Esophagus squamous epithelium (tissue), 4 donors: ENCODE measurements at regions not wholly inside any gene's neighbourhood (a gene's known extent, or its start where the extent isn't known, plus 50 kb on each side); places are given as distances from the start of the nearest gene placed in this dataset.

Experiments used
- POLR2A ChIP-seq, 4 donors: fragments of 450-650 bp; IDR thresholded peaks; one replicate each; pipeline ENCODE4 v1.6.1; 2017; ENCODE audit warnings: antibody characterized with exemption in 4 of 4, mild to moderate bottlenecking in 4 of 4, moderate library complexity in 3 of 4
- TF ChIP-seq, protein P1 (sequence below), 6 experiments: fragments of 450-650 bp in 4 of 6; fragments of 200-600 bp in 2 of 6; sonication (generic) in 2 of 6; IDR thresholded peaks; one replicate each; pipeline ENCODE4 v1.5.1; 2016 to 2019; ENCODE audit warnings: antibody characterized with exemption in 6 of 6, mild to moderate bottlenecking in 4 of 6, moderate library complexity in 4 of 6

DNA sequence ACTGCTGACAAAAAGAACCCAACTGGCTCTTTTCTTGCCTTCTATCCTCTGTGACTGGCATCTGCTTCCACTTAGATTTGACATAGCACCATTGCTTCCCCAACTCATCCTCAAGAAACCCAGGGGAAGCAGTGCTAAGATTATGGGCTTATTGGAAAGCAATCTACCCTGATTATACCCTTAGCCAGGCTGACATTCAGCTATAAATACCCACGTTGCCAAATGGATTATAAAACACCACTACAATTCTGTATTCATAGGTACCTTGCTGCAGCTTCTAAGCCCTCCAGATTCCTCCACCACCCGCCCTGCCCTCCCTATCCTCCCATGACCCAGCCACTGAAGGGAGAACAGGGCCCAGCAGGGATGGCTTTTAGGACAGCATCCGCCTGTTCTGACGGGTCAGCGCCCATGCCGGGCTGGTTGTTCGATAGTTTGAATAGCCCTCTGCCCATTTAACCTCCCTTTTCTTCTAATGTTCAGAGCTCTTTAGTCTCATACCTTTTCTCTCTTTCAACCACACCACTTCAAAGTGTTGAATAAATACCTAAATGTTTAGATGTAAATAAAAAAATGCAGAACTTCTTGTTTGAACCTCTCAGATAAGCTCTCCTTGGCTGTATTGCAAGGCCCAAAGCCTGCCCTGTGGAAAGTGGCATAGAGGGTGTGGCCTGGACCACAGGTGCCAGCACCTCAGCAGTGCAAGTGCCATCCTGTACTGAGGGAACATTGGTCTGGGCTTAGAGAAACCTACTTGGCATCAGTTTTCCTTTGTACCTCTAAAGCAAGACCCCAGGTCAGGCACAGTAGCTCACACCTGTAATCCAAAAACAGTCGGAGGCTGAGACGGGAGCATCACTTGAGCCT is 86.6 kb upstream of the RGPD5 start:
- TF ChIP-seq POLR2A (IDR thresholded peaks at IDR 0.05) = no peak
- TF ChIP-seq, protein P1, sequence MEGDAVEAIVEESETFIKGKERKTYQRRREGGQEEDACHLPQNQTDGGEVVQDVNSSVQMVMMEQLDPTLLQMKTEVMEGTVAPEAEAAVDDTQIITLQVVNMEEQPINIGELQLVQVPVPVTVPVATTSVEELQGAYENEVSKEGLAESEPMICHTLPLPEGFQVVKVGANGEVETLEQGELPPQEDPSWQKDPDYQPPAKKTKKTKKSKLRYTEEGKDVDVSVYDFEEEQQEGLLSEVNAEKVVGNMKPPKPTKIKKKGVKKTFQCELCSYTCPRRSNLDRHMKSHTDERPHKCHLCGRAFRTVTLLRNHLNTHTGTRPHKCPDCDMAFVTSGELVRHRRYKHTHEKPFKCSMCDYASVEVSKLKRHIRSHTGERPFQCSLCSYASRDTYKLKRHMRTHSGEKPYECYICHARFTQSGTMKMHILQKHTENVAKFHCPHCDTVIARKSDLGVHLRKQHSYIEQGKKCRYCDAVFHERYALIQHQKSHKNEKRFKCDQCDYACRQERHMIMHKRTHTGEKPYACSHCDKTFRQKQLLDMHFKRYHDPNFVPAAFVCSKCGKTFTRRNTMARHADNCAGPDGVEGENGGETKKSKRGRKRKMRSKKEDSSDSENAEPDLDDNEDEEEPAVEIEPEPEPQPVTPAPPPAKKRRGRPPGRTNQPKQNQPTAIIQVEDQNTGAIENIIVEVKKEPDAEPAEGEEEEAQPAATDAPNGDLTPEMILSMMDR (IDR thresholded peaks at IDR 0.05) = no peak
